Effector memory CD8-positive, alpha-beta T cell (primary cell): ENCODE measurements at regions not wholly inside any gene's neighbourhood (a gene's known extent, or its start where the extent isn't known, plus 50 kb on each side); places are given as distances from the start of the nearest gene placed in this dataset.
A peak's percentile ranks its signal among the peaks of the same experiment; 100 is the strongest.

Source experiments
- ATAC-seq: fragments of 150-1000 bp; cut with Tn5 transposase; replicated peaks from 2 replicates; pipeline ENCODE4 v1.10.0; 2021; ENCODE audit warnings: mild to moderate bottlenecking, moderate library complexity
- DNase-seq, 3 experiments: peaks; one replicate each; pipeline ENCODE4 v3.0.0; 2021
- H3K27ac Mint-ChIP-seq, 2 donors: one replicate each; pipeline ENCODE4 v1.8.0; 2022; ENCODE audit warnings: mild to moderate bottlenecking in 2 of 2, mixed read lengths in 2 of 2, moderate library complexity in 2 of 2
- H3K27me3 Mint-ChIP-seq, 2 donors: one replicate each; pipeline ENCODE4 v1.8.0; 2022; ENCODE audit warnings: mixed read lengths in 2 of 2
- H3K36me3 Mint-ChIP-seq: one replicate; pipeline ENCODE4 v1.8.0; 2022; ENCODE audit warnings: mild to moderate bottlenecking, moderate library complexity, mixed read lengths; ENCODE audit not compliant: insufficient read depth
- H3K4me1 Mint-ChIP-seq, 2 donors: one replicate each; pipeline ENCODE4 v1.8.0; 2022; ENCODE audit warnings: low read depth in 2 of 2, mixed read lengths in 2 of 2
- H3K4me3 Mint-ChIP-seq, 2 donors: one replicate each; pipeline ENCODE4 v1.8.0; 2022; ENCODE audit warnings: mild to moderate bottlenecking in 2 of 2, mixed read lengths in 2 of 2, moderate library complexity in 2 of 2
- H3K9me3 Mint-ChIP-seq, 2 donors: one replicate each; pipeline ENCODE4 v1.8.0; 2022; ENCODE audit warnings: mixed read lengths in 2 of 2

- Mint-ChIP-seq H3K27me3 (no peaks in the 10 kb centered on the region), H3K4me1 (peaks cover 3 to 9% of the 10 kb centered on the region in 2 donors), H3K36me3 (no peaks in the 10 kb centered on the region), H3K4me3 (no peak overlapping the region), H3K27ac (no peak overlapping the region), H3K9me3 (no peaks in the 10 kb centered on the region)
- DNase-seq (no peak), ATAC-seq (no peak)
These were observed 224.5 kb upstream of the SNX7 start for GRCh38 chr1:98437011-98437410.

- peaks cover 2 to 3% of the 10 kb centered on the region in 2 donors for H3K4me1 Mint-ChIP-seq
- no peak overlapping the region for H3K4me3 Mint-ChIP-seq
- H3K27ac Mint-ChIP-seq: no peak overlapping the region
- ATAC-seq (no peak), DNase-seq (no peak)
- H3K36me3 Mint-ChIP-seq: no peaks in the 10 kb centered on the region
- H3K9me3 Mint-ChIP-seq: no peaks in the 10 kb centered on the region
- no peaks in the 10 kb centered on the region for H3K27me3 Mint-ChIP-seq
These were observed 231.5 kb upstream of the SNX7 start for GRCh38 chr1:98429965-98430443.

GRCh38 chr1:98428864-98429263 lies 232.7 kb upstream of the SNX7 start:
- no peak overlapping the region for H3K27ac Mint-ChIP-seq
- ATAC-seq (no peak), DNase-seq (no peak)
- no peaks in the 10 kb centered on the region for H3K9me3 Mint-ChIP-seq
- no peak overlapping the region for H3K4me3 Mint-ChIP-seq
- no peaks in the 10 kb centered on the region for H3K36me3 Mint-ChIP-seq
- no peaks in the 10 kb centered on the region for H3K27me3 Mint-ChIP-seq
- H3K4me1 Mint-ChIP-seq: no peaks in the 10 kb centered on the region

GRCh38 chr1:98427664-98428063 lies 233.9 kb upstream of the SNX7 start:
- no peaks in the 10 kb centered on the region for H3K9me3 Mint-ChIP-seq
- ATAC-seq (no peak), DNase-seq (no peak)
- H3K4me1 Mint-ChIP-seq: no peaks in the 10 kb centered on the region
- H3K27me3 Mint-ChIP-seq: no peaks in the 10 kb centered on the region
- no peak overlapping the region for H3K27ac Mint-ChIP-seq
- no peaks in the 10 kb centered on the region for H3K36me3 Mint-ChIP-seq
- H3K4me3 Mint-ChIP-seq: no peak overlapping the region

- H3K36me3 Mint-ChIP-seq: no peaks in the 10 kb centered on the region
- H3K4me1 Mint-ChIP-seq: no peaks in the 10 kb centered on the region
These were observed 235.4 kb upstream of the SNX7 start for GRCh38 chr1:98426092-98426491.

GRCh38 chr1:98422816-98423215 lies 238.7 kb upstream of the SNX7 start:
- no peaks in the 10 kb centered on the region for H3K9me3 Mint-ChIP-seq
- no peak overlapping the region for H3K4me3 Mint-ChIP-seq
- ATAC-seq (no peak), DNase-seq (no peak)
- H3K27ac Mint-ChIP-seq: no peak overlapping the region
- no peaks in the 10 kb centered on the region for H3K36me3 Mint-ChIP-seq
- peaks cover 0 to 4% of the 10 kb centered on the region in 2 donors for H3K4me1 Mint-ChIP-seq
- no peaks in the 10 kb centered on the region for H3K27me3 Mint-ChIP-seq

More at GRCh38 chr1:98426092-98426491, 235.4 kb upstream of the SNX7 start:
- H3K27me3 Mint-ChIP-seq: no peaks in the 10 kb centered on the region
- DNase-seq (no peak), ATAC-seq (no peak)
- no peaks in the 10 kb centered on the region for H3K9me3 Mint-ChIP-seq
- H3K27ac Mint-ChIP-seq: no peak overlapping the region
- no peak overlapping the region for H3K4me3 Mint-ChIP-seq

GRCh38 chr1:98421085-98421435 lies 240.5 kb upstream of the SNX7 start:
- no peaks in the 10 kb centered on the region for H3K27me3 Mint-ChIP-seq
- no peaks in the 10 kb centered on the region for H3K36me3 Mint-ChIP-seq
- no peak overlapping the region for H3K4me3 Mint-ChIP-seq
- ATAC-seq (no peak), DNase-seq (no peak)
- H3K27ac Mint-ChIP-seq: no peak overlapping the region
- H3K9me3 Mint-ChIP-seq: no peaks in the 10 kb centered on the region
- H3K4me1 Mint-ChIP-seq: peaks cover 0 to 4% of the 10 kb centered on the region in 2 donors

- Mint-ChIP-seq H3K27me3 (no peaks in the 10 kb centered on the region), H3K4me3 (no peak overlapping the region), H3K27ac (no peak overlapping the region), H3K36me3 (no peaks in the 10 kb centered on the region), H3K4me1 (peaks cover 0 to 4% of the 10 kb centered on the region in 2 donors), H3K9me3 (no peaks in the 10 kb centered on the region)
- DNase-seq (no peak), ATAC-seq (no peak)
These were observed 241.0 kb upstream of the SNX7 start for GRCh38 chr1:98420376-98421084.

- no peaks in the 10 kb centered on the region for H3K27me3 Mint-ChIP-seq
- H3K27ac Mint-ChIP-seq: no peak overlapping the region
- H3K36me3 Mint-ChIP-seq: no peaks in the 10 kb centered on the region
- no peak for DNase-seq
- ATAC-seq: no peak
- H3K4me3 Mint-ChIP-seq: no peak overlapping the region
- H3K9me3 Mint-ChIP-seq: no peaks in the 10 kb centered on the region
- peaks cover 0 to 4% of the 10 kb centered on the region in 2 donors for H3K4me1 Mint-ChIP-seq
These were observed 243.7 kb upstream of the SNX7 start for GRCh38 chr1:98417820-98418219.

GRCh38 chr1:98410082-98410481 lies 251.4 kb upstream of the SNX7 start:
- Mint-ChIP-seq H3K4me1 (peaks cover 8 to 14% of the 10 kb centered on the region in 2 donors), H3K4me3 (no peak overlapping the region), H3K27ac (no peak overlapping the region), H3K27me3 (no peaks in the 10 kb centered on the region), H3K9me3 (no peaks in the 10 kb centered on the region), H3K36me3 (no peaks in the 10 kb centered on the region)
- ATAC-seq (no peak), DNase-seq (no peak)

GRCh38 chr1:98406352-98407088 lies 255.0 kb upstream of the SNX7 start:
- no peak for DNase-seq
- Mint-ChIP-seq H3K9me3 (no peaks in the 10 kb centered on the region), H3K27me3 (no peaks in the 10 kb centered on the region), H3K4me3 (no peak overlapping the region), H3K27ac (peak overlapping the region; percentile 86 to 91), H3K36me3 (no peaks in the 10 kb centered on the region), H3K4me1 (peaks cover 33 to 47% of the 10 kb centered on the region in 2 donors)
- no peak for ATAC-seq

GRCh38 chr1:98405581-98406074 lies 255.9 kb upstream of the SNX7 start:
- peak overlapping the region; percentile 54 to 59 for H3K4me3 Mint-ChIP-seq
- H3K9me3 Mint-ChIP-seq: no peaks in the 10 kb centered on the region
- peak overlapping the region; percentile 86 to 91 for H3K27ac Mint-ChIP-seq
- H3K27me3 Mint-ChIP-seq: no peaks in the 10 kb centered on the region
- ATAC-seq (peak; percentile 81), DNase-seq (no peak)
- H3K4me1 Mint-ChIP-seq: peaks cover 33 to 45% of the 10 kb centered on the region in 2 donors
- no peaks in the 10 kb centered on the region for H3K36me3 Mint-ChIP-seq

- Mint-ChIP-seq H3K27ac (peak overlapping the region; percentile 84 to 86), H3K4me1 (peaks cover 33 to 45% of the 10 kb centered on the region in 2 donors), H3K9me3 (no peaks in the 10 kb centered on the region), H3K36me3 (no peaks in the 10 kb centered on the region), H3K4me3 (peak overlapping the region in 1 of 2 donors; percentile 22), H3K27me3 (no peaks in the 10 kb centered on the region)
- no peak for ATAC-seq
- DNase-seq: no peak
These were observed 256.7 kb upstream of the SNX7 start for GRCh38 chr1:98404866-98405265.

GRCh38 chr1:98403963-98404480 lies 257.5 kb upstream of the SNX7 start:
- no peaks in the 10 kb centered on the region for H3K9me3 Mint-ChIP-seq
- no peaks in the 10 kb centered on the region for H3K27me3 Mint-ChIP-seq
- H3K27ac Mint-ChIP-seq: peak overlapping the region; percentile 84 to 86
- peak overlapping the region in 1 of 2 donors; percentile 32 for H3K4me3 Mint-ChIP-seq
- DNase-seq (no peak), ATAC-seq (no peak)
- H3K36me3 Mint-ChIP-seq: no peaks in the 10 kb centered on the region
- peaks cover 33 to 46% of the 10 kb centered on the region in 2 donors for H3K4me1 Mint-ChIP-seq
